HG02943 (cell line): ENCODE measurements at regions not wholly inside any gene's neighbourhood (a gene's known extent, or its start where the extent isn't known, plus 50 kb on each side); places are given as distances from the start of the nearest gene placed in this dataset.
"Not testable (repeated sequence)": the region's sequence is repeated elsewhere in the genome, so short reads cannot be mapped to it uniquely, and the experiment has no call there.

Source experiments
- ATAC-seq: cut with Tn5 transposase; IDR thresholded peaks from one replicate; pipeline ENCODE4 v1.9.1; 2021; ENCODE audit warnings: mild to moderate bottlenecking, low read depth, moderate library complexity; ENCODE audit not compliant: unreplicated experiment

GRCh38 chr7:121623130-121623872 is 227.2 kb upstream of the FAM3C start:
- no peak for ATAC-seq

- no peak for ATAC-seq
Observed at GRCh38 chr7:121621937-121622336, 225.8 kb upstream of the FAM3C start.

GRCh38 chr7:121620953-121621606 is 225.0 kb upstream of the FAM3C start:
- ATAC-seq: no peak

GRCh38 chr7:121620206-121620605 is 224.1 kb upstream of the FAM3C start:
- no peak for ATAC-seq

GRCh38 chr7:121618182-121618581 is 222.1 kb upstream of the FAM3C start:
- no peak for ATAC-seq

- ATAC-seq: no peak
Observed at GRCh38 chr7:121610243-121610642, 214.1 kb upstream of the FAM3C start.

- ATAC-seq: no peak
Observed at GRCh38 chr7:121609208-121609607, 213.1 kb upstream of the FAM3C start.

GRCh38 chr7:121608785-121609184 is 212.7 kb upstream of the FAM3C start:
- ATAC-seq: no peak

- not testable (repeated sequence) for ATAC-seq
Observed at GRCh38 chr7:121608183-121608582, 212.1 kb upstream of the FAM3C start.

- ATAC-seq: no peak
Observed at GRCh38 chr7:121605317-121605680, 209.2 kb upstream of the FAM3C start.

GRCh38 chr7:121604627-121605316 is 208.7 kb upstream of the FAM3C start:
- no peak for ATAC-seq

GRCh38 chr7:121603886-121604285 is 207.8 kb upstream of the FAM3C start:
- no peak for ATAC-seq

- ATAC-seq: no peak
Observed at GRCh38 chr7:121599887-121600286, 203.8 kb upstream of the FAM3C start.

- ATAC-seq: no peak
Observed at GRCh38 chr7:121595758-121596696, 199.9 kb upstream of the FAM3C start.

- no peak for ATAC-seq
Observed at GRCh38 chr7:121591926-121592325, 195.8 kb upstream of the FAM3C start.

GRCh38 chr7:121587435-121587834 is 191.3 kb upstream of the FAM3C start:
- no peak for ATAC-seq

- ATAC-seq: no peak
Observed at GRCh38 chr7:121582258-121582657, 186.2 kb upstream of the FAM3C start.

- ATAC-seq: no peak
Observed at GRCh38 chr7:121579639-121580038, 183.5 kb upstream of the FAM3C start.

GRCh38 chr7:121578669-121579068 is 182.6 kb upstream of the FAM3C start:
- no peak for ATAC-seq

GRCh38 chr7:121576148-121576917 is 180.2 kb upstream of the FAM3C start:
- ATAC-seq: no peak
